Choroid plexus epithelial cell (primary cell): ENCODE measurements at regions not wholly inside any gene's neighbourhood (a gene's known extent, or its start where the extent isn't known, plus 50 kb on each side); places are given as distances from the start of the nearest gene placed in this dataset.
A peak's percentile ranks its signal among the peaks of the same experiment; 100 is the strongest.

ENCODE experiments used
- DNase-seq: peaks from one replicate; pipeline ENCODE4 v3.0.0-alpha.2; 2010; ENCODE audit warnings: low read depth
- H3K4me3 ChIP-seq: 2 replicates; pipeline ENCODE4 v1.5.1; 2011; ENCODE audit warnings: low read depth, mild to moderate bottlenecking, control low read depth, low read length, moderate library complexity
- TF ChIP-seq, protein P1 (sequence below): conservative IDR thresholded peaks from 2 replicates; pipeline ENCODE4 v1.5.1; 2011; ENCODE audit warnings: low read depth, mild to moderate bottlenecking, control low read depth, inconsistent platforms, low read length, moderate library complexity

DNA sequence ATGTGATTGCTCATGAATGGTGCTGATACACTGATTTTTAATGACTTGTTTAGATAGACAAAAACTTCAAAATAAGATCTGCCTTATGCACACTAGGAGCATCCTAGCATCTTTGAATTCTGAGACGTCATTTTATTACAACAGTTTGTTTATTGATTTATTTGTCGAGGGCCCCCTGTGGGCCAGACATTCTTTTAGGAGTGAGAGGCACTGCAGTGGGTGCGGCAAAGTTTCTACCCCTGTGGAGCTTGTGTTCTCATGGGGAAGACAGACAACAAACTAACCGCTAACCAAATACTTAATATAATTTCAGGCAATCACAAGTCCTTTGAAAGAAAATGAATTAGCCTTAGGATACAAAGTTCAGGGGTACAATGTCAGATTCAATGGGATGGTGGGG, 363.1 kb downstream of the RPS24 start:
- no peak overlapping the region for H3K4me3 ChIP-seq
- DNase-seq, result no peak
- TF ChIP-seq, protein P1, sequence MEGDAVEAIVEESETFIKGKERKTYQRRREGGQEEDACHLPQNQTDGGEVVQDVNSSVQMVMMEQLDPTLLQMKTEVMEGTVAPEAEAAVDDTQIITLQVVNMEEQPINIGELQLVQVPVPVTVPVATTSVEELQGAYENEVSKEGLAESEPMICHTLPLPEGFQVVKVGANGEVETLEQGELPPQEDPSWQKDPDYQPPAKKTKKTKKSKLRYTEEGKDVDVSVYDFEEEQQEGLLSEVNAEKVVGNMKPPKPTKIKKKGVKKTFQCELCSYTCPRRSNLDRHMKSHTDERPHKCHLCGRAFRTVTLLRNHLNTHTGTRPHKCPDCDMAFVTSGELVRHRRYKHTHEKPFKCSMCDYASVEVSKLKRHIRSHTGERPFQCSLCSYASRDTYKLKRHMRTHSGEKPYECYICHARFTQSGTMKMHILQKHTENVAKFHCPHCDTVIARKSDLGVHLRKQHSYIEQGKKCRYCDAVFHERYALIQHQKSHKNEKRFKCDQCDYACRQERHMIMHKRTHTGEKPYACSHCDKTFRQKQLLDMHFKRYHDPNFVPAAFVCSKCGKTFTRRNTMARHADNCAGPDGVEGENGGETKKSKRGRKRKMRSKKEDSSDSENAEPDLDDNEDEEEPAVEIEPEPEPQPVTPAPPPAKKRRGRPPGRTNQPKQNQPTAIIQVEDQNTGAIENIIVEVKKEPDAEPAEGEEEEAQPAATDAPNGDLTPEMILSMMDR, result no peak

DNA sequence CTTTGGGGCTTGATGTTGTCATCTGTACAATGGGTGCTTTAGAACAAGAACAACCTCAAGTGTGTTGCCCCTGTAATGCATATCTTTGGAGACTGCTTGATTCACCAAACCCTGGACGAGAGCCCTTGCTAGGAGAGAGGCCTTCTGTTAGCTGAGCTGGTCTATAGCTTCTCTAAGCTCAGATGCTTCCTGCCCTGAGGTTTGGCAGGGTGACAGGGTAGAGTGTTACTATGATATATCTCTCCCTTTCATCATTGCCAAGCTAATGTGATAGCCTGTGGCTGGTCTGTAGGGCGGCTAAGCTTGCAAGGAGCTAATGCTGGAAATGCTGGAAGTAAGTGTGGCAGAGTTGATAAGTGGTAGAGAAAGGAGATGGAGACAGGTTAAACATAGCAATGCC, 364.1 kb downstream of the RPS24 start:
- TF ChIP-seq, protein P1, result no peak
- H3K4me3 ChIP-seq, result no peak overlapping the region
- no peak for DNase-seq

DNA sequence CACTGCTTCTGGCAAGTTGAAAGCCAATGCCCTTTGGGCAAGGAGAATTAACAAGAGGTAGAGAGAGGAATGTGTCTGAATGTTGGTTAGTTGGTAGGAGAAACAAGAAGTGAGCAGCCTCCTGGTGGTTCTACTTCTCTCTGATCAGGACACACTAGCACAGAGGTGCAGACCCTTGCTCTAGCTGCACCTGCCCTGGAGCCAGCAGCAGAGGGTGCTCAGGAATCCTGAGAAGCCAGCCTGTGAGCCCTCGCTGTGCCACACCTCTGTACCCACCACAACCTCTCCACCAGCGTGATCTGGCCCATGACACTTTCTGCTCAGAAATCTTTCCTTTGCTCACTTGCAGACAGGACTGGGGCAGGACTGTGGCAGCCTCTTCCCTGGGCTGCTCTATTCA, 364.7 kb downstream of the RPS24 start:
- H3K4me3 ChIP-seq, result no peak overlapping the region
- DNase-seq, result no peak
- TF ChIP-seq, protein P1, result no peak

DNA sequence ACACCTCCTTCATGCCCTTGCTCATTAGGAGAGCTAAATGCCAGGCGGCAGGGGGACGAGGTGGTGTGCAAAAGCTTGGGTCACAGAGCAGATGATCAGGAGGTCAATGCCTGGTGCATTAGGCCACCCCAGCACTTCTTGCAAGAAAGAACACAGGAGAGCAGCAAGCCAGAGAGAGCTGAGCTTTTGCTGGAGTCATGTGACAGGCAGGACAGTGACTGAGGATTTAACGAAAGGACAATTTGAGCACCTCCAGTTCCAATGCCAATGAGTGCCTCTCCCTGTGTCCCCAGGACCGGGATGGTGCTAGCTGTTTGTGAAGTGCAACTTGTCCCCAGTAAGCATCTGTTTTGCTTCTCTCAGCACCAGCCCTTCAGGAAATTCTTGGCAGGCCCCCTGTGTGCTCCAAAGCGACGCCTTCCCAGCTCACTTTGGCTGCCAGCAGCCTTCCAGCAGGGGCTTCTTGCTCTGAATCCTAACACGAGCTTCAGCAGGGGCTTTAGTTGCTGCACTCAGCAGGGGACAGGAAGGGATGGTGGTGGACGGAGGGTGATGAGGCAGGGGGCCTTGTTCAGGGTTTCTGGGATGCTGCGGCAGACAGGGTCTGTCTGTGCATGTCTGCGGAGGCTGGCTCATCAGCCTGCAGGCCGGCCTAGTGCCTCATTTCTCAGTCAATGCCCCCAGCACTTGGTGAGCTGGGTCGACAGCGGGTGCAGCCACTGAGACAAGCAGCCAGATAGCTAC, 368.1 kb downstream of the RPS24 start:
- DNase-seq, result peak; percentile 10
- TF ChIP-seq, protein P1, result peak; percentile 1
- H3K4me3 ChIP-seq, result no peak overlapping the region

DNA sequence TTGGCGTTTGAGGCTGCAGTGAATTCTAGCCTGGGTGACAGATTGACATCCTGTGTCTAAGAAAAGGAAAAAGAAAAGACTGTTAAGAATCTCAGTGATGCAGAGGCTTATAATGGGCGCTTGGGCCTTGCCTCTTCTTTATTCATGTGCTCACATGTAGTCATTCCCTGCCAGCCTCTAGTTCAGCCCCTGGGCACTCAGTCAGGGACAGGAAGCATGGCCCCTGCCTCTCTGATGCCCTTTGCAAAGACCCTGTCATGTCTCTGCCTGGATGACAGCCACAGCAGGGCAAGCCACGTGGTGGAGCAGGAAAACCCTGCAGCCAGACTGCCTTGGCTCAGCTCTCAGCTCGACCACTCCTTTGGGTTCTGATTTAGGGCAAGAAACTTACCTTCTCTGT, 368.9 kb downstream of the RPS24 start:
- no peak overlapping the region for H3K4me3 ChIP-seq
- no peak for DNase-seq
- TF ChIP-seq, protein P1, result no peak

DNA sequence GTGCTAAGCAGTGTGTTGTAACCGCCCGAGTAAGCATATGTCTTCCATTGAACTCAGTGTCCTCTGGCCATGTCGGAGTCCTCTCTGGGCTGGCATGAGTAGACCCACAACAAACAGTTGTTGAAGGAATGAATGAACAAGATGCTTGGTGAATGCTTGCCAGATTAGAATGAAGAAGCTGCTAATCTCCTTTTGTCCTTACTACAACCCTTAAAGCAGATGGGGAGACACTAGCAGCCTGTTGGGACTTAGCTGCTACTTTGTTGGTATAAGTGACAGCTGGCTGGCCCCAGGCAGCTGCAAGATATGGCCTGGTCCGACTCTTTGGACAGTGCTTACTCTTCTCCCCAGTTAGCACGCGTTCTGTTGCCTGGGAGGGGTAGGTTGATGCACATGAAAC, 370.1 kb downstream of the RPS24 start:
- no peak overlapping the region for H3K4me3 ChIP-seq
- DNase-seq, result no peak
- TF ChIP-seq, protein P1, result no peak

DNA sequence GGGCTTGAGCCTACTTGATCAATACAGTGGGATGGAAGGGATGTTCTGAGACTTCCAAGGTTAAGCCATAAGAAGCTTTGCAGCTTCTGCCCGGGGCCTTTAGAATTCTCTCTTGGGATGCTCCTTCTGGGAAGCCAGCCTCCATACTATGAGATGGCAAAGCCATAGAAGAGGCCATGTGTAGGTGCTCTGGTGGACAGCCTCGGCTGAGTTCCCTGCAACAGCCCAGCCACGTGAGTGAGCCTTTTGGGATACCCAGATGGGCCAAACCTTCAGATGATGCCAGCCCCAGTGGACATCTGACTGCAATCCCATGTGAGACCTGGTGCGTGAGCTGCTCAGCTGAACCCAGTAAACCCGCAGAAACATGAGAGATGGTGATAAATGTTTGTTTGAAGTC, 370.6 kb downstream of the RPS24 start:
- no peak overlapping the region for H3K4me3 ChIP-seq
- TF ChIP-seq, protein P1, result no peak
- DNase-seq, result no peak
